Stomach (tissue), 8 donors: ENCODE measurements at regions not wholly inside any gene's neighbourhood (a gene's known extent, or its start where the extent isn't known, plus 50 kb on each side); places are given as distances from the start of the nearest gene placed in this dataset.

Experiments used
- DNase-seq, 2 donors: peaks; one replicate each; pipeline versions ENCODE4 v3.0.0 to v3.0.0-alpha.2; 2013 to 2019
- H3K27ac ChIP-seq, 5 donors: fragments of 200-600 bp in 4 of 5; sonication (generic) in 4 of 5; one replicate each; pipeline ENCODE4 v1.5.1; 2013 to 2019; ENCODE audit warnings: mild to moderate bottlenecking in 1 of 5, moderate library complexity in 1 of 5
- H3K27me3 ChIP-seq, 3 donors: fragments of 200-600 bp; sonication (generic); one replicate each; pipeline ENCODE4 v1.5.1; 2017 to 2019; ENCODE audit warnings: mixed run types in 1 of 3
- H3K36me3 ChIP-seq, 4 donors: fragments of 200-600 bp; sonication (generic); 1 replicate in 3 of 4; 2 replicates in 1 of 4; pipeline ENCODE4 v1.5.1; 2016 to 2019
- H3K4me1 ChIP-seq, 4 donors: fragments of 200-600 bp; sonication (generic); one replicate each; pipeline ENCODE4 v1.5.1; 2016 to 2019
- H3K4me3 ChIP-seq, 4 donors: fragments of 200-600 bp; sonication (generic) in 3 of 4; one replicate each; pipeline ENCODE4 v1.5.1; 2016 to 2019; ENCODE audit warnings: mild to moderate bottlenecking in 1 of 4
- H3K9me3 ChIP-seq, 4 donors: fragments of 200-600 bp; sonication (generic); one replicate each; pipeline ENCODE4 v1.5.1; 2016 to 2019
- EP300 ChIP-seq: sonication (generic); formaldehyde crosslinking; IDR thresholded peaks from one replicate; pipeline ENCODE4 v1.6.1; 2017; ENCODE audit warnings: antibody characterized with exemption
- POLR2A ChIP-seq, 4 donors: fragments of 450-650 bp; IDR thresholded peaks; one replicate each; pipeline ENCODE4 v1.6.1; 2016; ENCODE audit warnings: antibody characterized with exemption in 4 of 4, control low read depth in 2 of 4, mild to moderate bottlenecking in 1 of 4, moderate library complexity in 1 of 4
- POLR2AphosphoS5 ChIP-seq, 3 donors: sonication (generic); formaldehyde crosslinking; IDR thresholded peaks; one replicate each; pipeline ENCODE4 v1.6.1; 2016; ENCODE audit warnings: antibody characterized with exemption in 3 of 3
- WGBS, 5 donors: extraction: QIAGEN DNeasy Blood & Tissue Kit in 3 of 5; methylation state at CpG; one replicate each; pipeline versions ENCODE4 v1.1.5 to v1.1.7; 2013 to 2018; 5-methylcytosine and 5-hydroxymethylcytosine counted together
- intact Hi-C: fragments of 100-400 bp; cut with DNase I; formaldehyde crosslinking; loops from one replicate; pipeline ENCODE4 v1.15.1; 2023; ENCODE audit warnings: low total_unique reads
- TF ChIP-seq, protein P1 (sequence below), 7 experiments: fragments of 450-650 bp in 4 of 7; fragments of 200-600 bp in 3 of 7; sonication (generic) in 3 of 7; IDR thresholded peaks; one replicate each; pipeline ENCODE4 v1.5.1; 2016 to 2019; ENCODE audit warnings: antibody characterized with exemption in 7 of 7, control low read depth in 2 of 7, mild to moderate bottlenecking in 1 of 7
- donor health status: healthy with polysubstance abuse.
- donor health status: Bipolar disorder and iron deficiency.
- donor health status: healthy.

- TF ChIP-seq POLR2AphosphoS5 (IDR thresholded peaks at IDR 0.05) = peak in 1 of 3 donors; percentile 20
- no peak for TF ChIP-seq EP300
- no peak for TF ChIP-seq POLR2A (IDR thresholded peaks at IDR 0.05)
- TF ChIP-seq, protein P1, sequence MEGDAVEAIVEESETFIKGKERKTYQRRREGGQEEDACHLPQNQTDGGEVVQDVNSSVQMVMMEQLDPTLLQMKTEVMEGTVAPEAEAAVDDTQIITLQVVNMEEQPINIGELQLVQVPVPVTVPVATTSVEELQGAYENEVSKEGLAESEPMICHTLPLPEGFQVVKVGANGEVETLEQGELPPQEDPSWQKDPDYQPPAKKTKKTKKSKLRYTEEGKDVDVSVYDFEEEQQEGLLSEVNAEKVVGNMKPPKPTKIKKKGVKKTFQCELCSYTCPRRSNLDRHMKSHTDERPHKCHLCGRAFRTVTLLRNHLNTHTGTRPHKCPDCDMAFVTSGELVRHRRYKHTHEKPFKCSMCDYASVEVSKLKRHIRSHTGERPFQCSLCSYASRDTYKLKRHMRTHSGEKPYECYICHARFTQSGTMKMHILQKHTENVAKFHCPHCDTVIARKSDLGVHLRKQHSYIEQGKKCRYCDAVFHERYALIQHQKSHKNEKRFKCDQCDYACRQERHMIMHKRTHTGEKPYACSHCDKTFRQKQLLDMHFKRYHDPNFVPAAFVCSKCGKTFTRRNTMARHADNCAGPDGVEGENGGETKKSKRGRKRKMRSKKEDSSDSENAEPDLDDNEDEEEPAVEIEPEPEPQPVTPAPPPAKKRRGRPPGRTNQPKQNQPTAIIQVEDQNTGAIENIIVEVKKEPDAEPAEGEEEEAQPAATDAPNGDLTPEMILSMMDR (IDR thresholded peaks at IDR 0.05) = no peak
- Histone ChIP-seq H3K4me3 (no peak overlapping the region), H3K9me3 (no peaks in the 10 kb centered on the region), H3K4me1 (peaks cover 0 to 14% (median 2%) of the 10 kb centered on the region in 4 donors), H3K27ac (no peak overlapping the region), H3K36me3 (no peaks in the 10 kb centered on the region), H3K27me3 (no peaks in the 10 kb centered on the region)
- intact Hi-C loops = no loop called here
- no peak for DNase-seq
- WGBS, 5 donors = 8 to 22% (median 18%) methylated on average over 3 of the region's 3 CpGs
Observed at GRCh38 chr12:18146363-18146762, 56.4 kb upstream of the RERGL start.

GRCh38 chr12:18145924-18146323 is 55.9 kb upstream of the RERGL start:
- DNase-seq = no peak
- WGBS, 5 donors = 58 to 72% (median 69%) methylated on average over 3 of the region's 3 CpGs
- no peaks in the 10 kb centered on the region for H3K9me3 ChIP-seq
- H3K27me3 ChIP-seq = no peaks in the 10 kb centered on the region
- TF ChIP-seq, protein P1 (IDR thresholded peaks at IDR 0.05) = no peak
- TF ChIP-seq EP300 (no peak), POLR2A (IDR thresholded peaks at IDR 0.05) (no peak), POLR2AphosphoS5 (IDR thresholded peaks at IDR 0.05) (no peak)
- no peak overlapping the region for H3K4me3 ChIP-seq
- intact Hi-C loops = no loop called here
- peaks cover 0 to 15% (median 4%) of the 10 kb centered on the region in 4 donors for H3K4me1 ChIP-seq
- no peaks in the 10 kb centered on the region for H3K36me3 ChIP-seq
- H3K27ac ChIP-seq = no peak overlapping the region

DNA sequence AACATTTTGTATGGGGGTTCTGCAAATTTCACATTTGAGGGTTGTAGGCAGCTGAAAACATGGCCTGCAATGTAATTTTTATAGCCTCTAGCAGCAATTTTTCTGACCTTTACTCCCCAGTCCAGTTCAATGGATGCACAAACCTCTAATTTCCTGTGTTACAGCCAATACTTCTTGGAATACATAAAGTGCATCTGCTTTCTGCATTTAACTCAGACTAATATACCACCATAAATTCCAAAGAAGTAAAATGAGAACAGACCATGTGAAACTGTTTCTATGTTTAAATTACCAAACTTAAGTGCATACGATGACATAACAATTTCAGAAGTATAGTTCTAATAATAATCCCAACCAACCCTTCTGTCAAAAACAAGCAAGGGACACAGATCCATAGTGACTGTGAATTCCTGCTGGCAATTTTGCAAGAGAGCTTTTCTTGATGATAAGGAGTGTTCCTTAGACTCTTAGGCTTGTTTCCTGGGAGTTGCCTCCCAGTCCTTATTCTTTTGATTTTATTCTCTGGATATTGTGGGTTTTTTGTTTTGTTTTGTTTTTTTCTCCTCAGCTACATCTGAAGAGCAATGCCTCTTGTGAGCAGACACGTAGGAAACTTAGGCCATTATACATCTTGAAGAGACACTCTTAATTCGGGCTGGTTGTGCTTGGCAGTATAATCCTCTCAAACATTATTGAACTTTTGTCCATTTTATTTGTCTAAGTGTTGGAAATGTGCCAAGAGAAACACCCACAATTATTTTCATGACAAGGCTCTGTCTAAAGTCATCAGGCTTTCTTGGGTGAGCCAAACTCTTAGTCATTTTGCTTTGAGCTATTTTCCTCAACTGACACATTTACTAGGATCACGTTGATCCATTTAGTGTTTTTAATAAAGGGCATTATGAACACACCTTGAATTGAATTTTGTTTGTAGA is 51.3 kb upstream of the RERGL start:
- no peak overlapping the region for H3K27ac ChIP-seq
- no peak overlapping the region for H3K4me3 ChIP-seq
- TF ChIP-seq, protein P1 (IDR thresholded peaks at IDR 0.05) = no peak
- TF ChIP-seq POLR2A (IDR thresholded peaks at IDR 0.05) = no peak
- peaks cover 0 to 11% (median 5%) of the 10 kb centered on the region in 4 donors for H3K4me1 ChIP-seq
- no peaks in the 10 kb centered on the region for H3K9me3 ChIP-seq
- DNase-seq = no peak
- WGBS, 5 donors = 20 to 49% (median 44%) methylated on average over 4 of the region's 4 CpGs
- intact Hi-C loops = no loop called here
- no peaks in the 10 kb centered on the region for H3K27me3 ChIP-seq
- H3K36me3 ChIP-seq = no peaks in the 10 kb centered on the region

GRCh38 chr12:18139989-18140596 is 50.1 kb upstream of the RERGL start:
- DNase-seq = peak in 1 of 2 donors; percentile 61
- no peak overlapping the region for H3K27ac ChIP-seq
- no peak overlapping the region for H3K4me3 ChIP-seq
- 3 to 12% (median 4%) methylated on average over 1 of the region's 1 CpG for WGBS, 5 donors
- no peak for TF ChIP-seq EP300
- TF ChIP-seq, protein P1 (IDR thresholded peaks at IDR 0.05) = peak in 5 of 7 experiments; percentile 21 to 60 (median 51)
- no peaks in the 10 kb centered on the region for H3K36me3 ChIP-seq
- H3K4me1 ChIP-seq = peaks cover 0 to 11% (median 3%) of the 10 kb centered on the region in 4 donors
- no peaks in the 10 kb centered on the region for H3K9me3 ChIP-seq
- intact Hi-C loops = no loop called here
- no peaks in the 10 kb centered on the region for H3K27me3 ChIP-seq
